ENCODE measurements at regions not wholly inside any gene's neighbourhood (a gene's known extent, or its start where the extent isn't known, plus 50 kb on each side); places are given as distances from the start of the nearest gene placed in this dataset.
"Not testable (repeated sequence)": the region's sequence is repeated elsewhere in the genome, so short reads cannot be mapped to it uniquely, and the experiment has no call there.

- no peak for DNase-seq
Measured at GRCh38 chr5:143659599-143660238, 152.2 kb upstream of the HMHB1 start.

DNA sequence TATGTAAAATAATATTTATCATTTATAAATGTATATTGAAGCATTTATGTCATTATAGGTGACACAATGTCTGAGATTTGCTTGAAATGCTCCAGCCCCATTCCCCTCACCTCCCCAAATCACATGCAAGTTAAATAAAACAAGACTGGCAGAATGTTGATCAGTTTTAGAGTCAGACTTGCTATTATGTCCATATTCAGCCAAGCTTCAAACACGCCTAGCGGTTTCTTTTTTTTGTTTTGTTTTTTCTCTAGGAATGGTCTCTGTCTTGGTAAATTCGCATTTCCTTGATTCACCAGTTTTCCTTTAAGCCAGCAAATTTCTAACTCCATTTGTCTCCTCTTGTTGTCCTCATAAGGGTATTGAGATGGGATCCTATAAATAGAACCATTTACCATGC is 153.0 kb upstream of the HMHB1 start:
- DNase-seq: no peak

GRCh38 chr5:143657647-143658285 is 154.2 kb upstream of the HMHB1 start:
- no peak for DNase-seq

GRCh38 chr5:143653766-143654282 is 158.1 kb upstream of the HMHB1 start:
- DNase-seq: no peak

DNA sequence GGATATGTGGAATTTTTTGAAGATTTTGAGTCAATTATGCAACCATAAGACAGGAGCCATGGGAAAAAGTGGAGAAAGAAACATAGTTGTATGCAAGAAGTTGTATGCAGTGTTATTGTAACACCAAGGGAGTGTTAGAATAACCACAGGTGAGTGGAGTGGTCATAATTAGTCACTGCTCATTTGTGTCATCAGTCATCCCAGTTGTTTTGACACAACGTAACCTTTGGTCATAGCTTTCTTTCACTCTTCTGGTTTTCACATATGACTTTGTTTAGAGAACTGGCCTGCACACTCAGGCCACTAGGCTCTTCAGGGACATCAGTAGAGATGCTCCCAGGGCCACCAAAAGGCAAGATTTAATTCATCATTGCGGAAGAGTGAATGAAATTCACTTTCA is 158.7 kb upstream of the HMHB1 start:
- no peak for DNase-seq

DNA sequence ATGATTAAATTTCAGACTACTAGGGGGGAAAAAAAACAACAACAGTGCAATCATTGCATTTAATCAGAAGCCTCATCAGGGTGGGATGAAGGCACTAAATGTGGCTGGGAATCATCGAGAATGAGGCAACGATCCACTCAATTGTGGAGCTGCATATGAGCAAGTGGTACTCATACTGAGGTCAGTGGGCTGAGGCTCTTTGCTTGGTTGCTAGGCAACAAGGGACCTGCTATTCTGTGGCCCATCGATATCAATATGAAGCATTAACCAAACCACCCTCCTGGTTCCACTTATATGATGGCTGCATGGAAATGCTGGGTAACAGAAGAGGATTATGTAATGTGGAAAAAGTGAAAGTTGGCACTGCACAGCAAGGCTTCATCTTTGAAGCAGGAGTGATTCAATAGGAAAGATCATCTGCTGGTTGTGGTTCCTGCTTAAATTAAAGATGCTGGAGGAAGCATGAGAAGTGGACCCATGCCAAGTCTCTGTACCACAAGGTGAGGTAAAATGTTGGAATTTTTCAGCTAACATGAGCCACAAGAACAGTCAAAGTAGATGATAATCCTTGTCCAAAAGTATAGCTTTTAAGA is 159.8 kb upstream of the HMHB1 start:
- no peak for DNase-seq

GRCh38 chr5:143649937-143650621 is 161.9 kb upstream of the HMHB1 start:
- no peak for DNase-seq

GRCh38 chr5:143648696-143649095 is 163.3 kb upstream of the HMHB1 start:
- DNase-seq: no peak

DNA sequence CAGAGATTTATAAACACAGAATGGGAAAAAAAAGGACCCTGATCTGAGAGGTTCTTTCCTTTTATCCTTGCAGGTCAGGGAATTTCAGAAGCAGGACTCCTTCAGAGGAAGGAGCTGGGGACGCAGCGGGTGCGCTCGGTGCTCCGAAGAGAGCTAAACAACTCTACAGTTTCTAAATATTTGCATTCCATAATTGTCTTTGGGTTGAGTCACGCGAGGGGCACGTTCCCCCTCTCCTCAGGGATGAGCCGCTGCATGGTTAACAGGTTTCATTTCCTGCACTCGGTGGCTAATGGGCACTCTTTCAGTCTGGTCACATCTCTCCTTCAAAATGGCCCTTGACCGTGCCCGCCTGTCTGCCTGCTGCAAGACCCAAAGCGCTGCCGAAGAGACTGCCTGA is 165.0 kb upstream of the HMHB1 start:
- no peak for DNase-seq

GRCh38 chr5:143645356-143645755 is 166.6 kb upstream of the HMHB1 start:
- no peak for DNase-seq

DNA sequence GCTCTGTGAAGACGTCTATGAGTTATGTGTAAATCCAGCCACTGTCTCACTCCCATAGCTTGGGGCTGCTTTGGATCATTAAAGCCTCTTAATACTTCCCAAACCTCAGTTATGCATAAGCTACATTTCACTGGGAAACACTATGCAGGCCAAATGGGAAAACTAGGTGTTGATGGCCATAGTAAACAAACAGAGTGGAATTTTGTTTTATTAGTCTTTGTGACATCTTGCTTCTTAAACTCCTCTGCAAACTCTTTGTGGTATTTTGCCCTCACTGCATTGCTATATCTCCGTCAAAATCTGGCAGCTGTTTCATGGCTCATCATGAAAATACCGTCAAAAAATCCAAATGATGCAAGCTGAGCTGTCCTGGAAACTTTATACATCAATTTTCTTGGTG is 167.2 kb upstream of the HMHB1 start:
- DNase-seq: no peak

- DNase-seq: no peak
Measured at GRCh38 chr5:143642791-143643190, 169.2 kb upstream of the HMHB1 start.

- no peak for DNase-seq
Measured at GRCh38 chr5:143641549-143642355, 170.2 kb upstream of the HMHB1 start.

GRCh38 chr5:143638654-143639053 is 173.3 kb upstream of the HMHB1 start:
- no peak for DNase-seq

GRCh38 chr5:143636931-143637528 is 174.9 kb upstream of the HMHB1 start:
- DNase-seq: no peak

GRCh38 chr5:143635888-143636287 is 176.1 kb upstream of the HMHB1 start:
- no peak for DNase-seq

- no peak for DNase-seq
Measured at GRCh38 chr5:143635146-143635752, 176.7 kb upstream of the HMHB1 start.

GRCh38 chr5:143634689-143635088 is 177.3 kb upstream of the HMHB1 start:
- DNase-seq: no peak

- DNase-seq: no peak
Measured at GRCh38 chr5:143629871-143630659, 181.9 kb upstream of the HMHB1 start.

- DNase-seq: not testable (repeated sequence)
Measured at GRCh38 chr5:143625048-143625447, 186.9 kb upstream of the HMHB1 start.

DNA sequence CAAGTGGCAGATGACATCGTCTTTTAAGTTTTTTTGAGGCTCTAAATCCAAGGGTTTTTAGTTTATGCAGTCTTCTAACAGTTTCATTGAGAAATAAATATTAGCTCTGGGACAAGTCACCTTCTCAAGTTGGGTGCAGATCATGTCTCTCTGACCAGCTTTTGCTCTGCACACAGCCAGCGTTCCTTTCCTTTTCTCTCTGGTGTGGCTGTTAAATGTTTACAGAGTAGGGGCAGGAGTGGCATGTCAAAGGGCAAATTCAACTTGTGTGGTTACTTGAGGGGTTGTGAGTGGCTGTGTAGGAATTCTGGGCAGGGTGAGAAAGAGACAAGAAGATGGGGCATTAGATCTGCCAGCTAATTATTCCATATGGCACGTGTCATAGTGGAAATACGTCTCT is 187.5 kb upstream of the HMHB1 start:
- no peak for DNase-seq

Data from midbrain (tissue), 1 donor.